HFFc6 (cell line): ENCODE measurements at regions not wholly inside any gene's neighbourhood (a gene's known extent, or its start where the extent isn't known, plus 50 kb on each side); places are given as distances from the start of the nearest gene placed in this dataset.

Experiments used
- DNase-seq: peaks from one replicate; pipeline ENCODE4 v3.0.0-alpha.2; 2018
- H3K27ac Mint-ChIP-seq: 2 replicates; pipeline ENCODE4 v1.8.0; 2020; ENCODE audit warnings: mild to moderate bottlenecking, mixed read lengths
- H3K27me3 Mint-ChIP-seq: 2 replicates; pipeline ENCODE4 v1.8.0; 2021; ENCODE audit warnings: mild to moderate bottlenecking, moderate library complexity, mixed read lengths; ENCODE audit not compliant: insufficient read depth
- H3K36me3 Mint-ChIP-seq: 2 replicates; pipeline ENCODE4 v1.8.0; 2021; ENCODE audit warnings: low read depth, mixed read lengths
- H3K4me1 Mint-ChIP-seq: 2 replicates; pipeline ENCODE4 v1.8.0; 2020; ENCODE audit warnings: low read depth, mixed read lengths
- H3K4me3 Mint-ChIP-seq: 2 replicates; pipeline ENCODE4 v1.8.0; 2020; ENCODE audit warnings: mild to moderate bottlenecking, moderate library complexity, mixed read lengths
- H3K9me3 Mint-ChIP-seq: 2 replicates; pipeline ENCODE4 v1.8.0; 2020; ENCODE audit warnings: mild to moderate bottlenecking, mixed read lengths
- CTCF ChIP-seq: fragments of 200-600 bp; sonication (generic); IDR thresholded peaks from 2 replicates; pipeline ENCODE4 v1.5.0; 2021; ENCODE audit warnings: antibody characterized with exemption, mild to moderate bottlenecking

GRCh38 chr10:108515821-108516220, 1351.3 kb upstream of the SORCS1 start:
- no peak overlapping the region for H3K27ac Mint-ChIP-seq
- H3K9me3 Mint-ChIP-seq: peaks cover 23% of the 10 kb centered on the region
- 0 out of 2 replicates have a peak, but pooled peaks cover 2% of the 10 kb centered on the region for H3K27me3 Mint-ChIP-seq
- H3K4me1 Mint-ChIP-seq: no peaks in the 10 kb centered on the region
- TF ChIP-seq CTCF: no peak
- H3K4me3 Mint-ChIP-seq: no peak overlapping the region
- peaks cover 9% of the 10 kb centered on the region; the same call in 1 of the 2 replicates for H3K36me3 Mint-ChIP-seq
- DNase-seq: no peak

- no peaks in the 10 kb centered on the region for H3K36me3 Mint-ChIP-seq
- no peak for TF ChIP-seq CTCF
- H3K4me1 Mint-ChIP-seq: peaks cover 11% of the 10 kb centered on the region; the same call in 1 of the 2 replicates
- H3K27me3 Mint-ChIP-seq: no peaks in the 10 kb centered on the region
- no peak for DNase-seq
- H3K27ac Mint-ChIP-seq: no peak overlapping the region
- no peak overlapping the region for H3K4me3 Mint-ChIP-seq
- H3K9me3 Mint-ChIP-seq: peaks cover 16% of the 10 kb centered on the region
Observed at GRCh38 chr10:108500396-108500795, 1335.9 kb upstream of the SORCS1 start.

- Mint-ChIP-seq H3K36me3 (no peaks in the 10 kb centered on the region), H3K27me3 (no peaks in the 10 kb centered on the region), H3K4me1 (peaks cover 13% of the 10 kb centered on the region; the same call in 1 of the 2 replicates), H3K27ac (peak overlapping the region; percentile 79; the same call in 1 of the 2 replicates), H3K9me3 (peaks cover 20% of the 10 kb centered on the region), H3K4me3 (peak overlapping the region; percentile 27; the same call in 1 of the 2 replicates)
- DNase-seq: peak; percentile 33
- no peak for TF ChIP-seq CTCF
Observed at GRCh38 chr10:108496106-108496505, 1331.6 kb upstream of the SORCS1 start.

GRCh38 chr10:108490944-108491343, 1326.4 kb upstream of the SORCS1 start:
- TF ChIP-seq CTCF: no peak
- Mint-ChIP-seq H3K9me3 (peaks cover 11% of the 10 kb centered on the region), H3K27me3 (no peaks in the 10 kb centered on the region), H3K4me1 (peaks cover 6% of the 10 kb centered on the region; the same call in 1 of the 2 replicates), H3K36me3 (no peaks in the 10 kb centered on the region), H3K27ac (no peak overlapping the region), H3K4me3 (no peak overlapping the region)
- DNase-seq: no peak

GRCh38 chr10:108471420-108471819, 1306.9 kb upstream of the SORCS1 start:
- Mint-ChIP-seq H3K9me3 (peaks cover 18% of the 10 kb centered on the region), H3K27ac (no peak overlapping the region), H3K4me1 (no peaks in the 10 kb centered on the region), H3K4me3 (no peak overlapping the region), H3K27me3 (no peaks in the 10 kb centered on the region), H3K36me3 (no peaks in the 10 kb centered on the region; the same call in 1 of the 2 replicates)
- DNase-seq: no peak
- TF ChIP-seq CTCF: no peak

GRCh38 chr10:108469940-108470339, 1305.4 kb upstream of the SORCS1 start:
- no peak for DNase-seq
- no peak overlapping the region for H3K4me3 Mint-ChIP-seq
- TF ChIP-seq CTCF: no peak
- H3K4me1 Mint-ChIP-seq: no peaks in the 10 kb centered on the region
- no peaks in the 10 kb centered on the region; the same call in 1 of the 2 replicates for H3K36me3 Mint-ChIP-seq
- no peaks in the 10 kb centered on the region for H3K27me3 Mint-ChIP-seq
- peaks cover 14% of the 10 kb centered on the region for H3K9me3 Mint-ChIP-seq
- H3K27ac Mint-ChIP-seq: no peak overlapping the region
